ENCODE measurements at regions not wholly inside any gene's neighbourhood (a gene's known extent, or its start where the extent isn't known, plus 50 kb on each side); places are given as distances from the start of the nearest gene placed in this dataset.

DNA sequence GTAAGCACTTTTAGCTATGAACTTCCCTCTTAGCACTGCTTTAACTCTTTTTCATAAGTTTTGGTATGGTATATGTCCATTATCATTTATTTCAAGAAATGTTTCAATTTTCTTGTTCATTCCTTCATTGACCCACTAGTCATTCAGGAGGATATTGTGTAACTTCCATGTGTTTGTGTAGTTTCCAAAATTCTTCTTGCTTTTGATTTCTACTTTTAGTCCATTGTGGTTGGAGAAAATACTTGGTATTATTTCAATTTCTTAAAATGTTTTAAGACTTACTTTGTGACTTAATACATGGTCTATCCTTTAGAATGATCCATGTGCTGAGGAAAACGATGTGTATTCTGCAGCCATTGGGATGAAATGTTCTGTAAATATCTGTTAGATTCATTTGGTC, 176.5 kb downstream of the CENPW start:
- Histone ChIP-seq H2BK12ac (ENCODE audit: insufficient read length, low read depth, low read length) (no peak overlapping the region), H3K79me1 (ENCODE audit: insufficient read depth, low read depth, low read length, poor library complexity, severe bottlenecking) (no peaks in the 10 kb centered on the region), H4K5ac (ENCODE audit: insufficient read length, low read depth, low read length) (no peak overlapping the region), H3K27me3 (ENCODE audit: insufficient read depth, low read length) (no peaks in the 10 kb centered on the region), H3K23ac (ENCODE audit: insufficient read length, low read depth, low read length) (no peak overlapping the region), H4K8ac (replicated peaks; ENCODE audit: insufficient read length, low read depth, low read length) (no peak overlapping the region), H4K91ac (ENCODE audit: insufficient read length, low read depth, low read length) (no peak overlapping the region), H3K4me1 (ENCODE audit: insufficient read depth, low read length) (no peaks in the 10 kb centered on the region), H2BK5ac (ENCODE audit: insufficient read length, low read length) (no peak overlapping the region), H2BK120ac (ENCODE audit: low read depth, low read length, poor library complexity, severe bottlenecking) (no peak overlapping the region), H3K23me2 (ENCODE audit: insufficient read length, low read depth, low read length, poor library complexity, severe bottlenecking) (no peaks in the 10 kb centered on the region), H2BK20ac (ENCODE audit: low read depth, low read length, poor library complexity, severe bottlenecking) (no peak overlapping the region), H3K56ac (ENCODE audit: insufficient read length, low read depth, low read length) (no peak overlapping the region), H3K79me2 (ENCODE audit: insufficient read depth, low read length) (no peaks in the 10 kb centered on the region), H2BK15ac (ENCODE audit: low read depth, low read length) (no peak overlapping the region), H2AK5ac (ENCODE audit: insufficient read length, low read length) (no peak overlapping the region), H3K9ac (ENCODE audit: extremely low read depth, insufficient read length, low read length) (no peak overlapping the region), H3K18ac (ENCODE audit: insufficient read length, low read depth, low read length) (no peak overlapping the region), H2AFZ (ENCODE audit: low read length) (no peak overlapping the region), H3K27ac (ENCODE audit: insufficient read length, low read depth, low read length) (no peak overlapping the region), H4K20me1 (ENCODE audit: control insufficient read depth, insufficient read depth, insufficient read length) (no peaks in the 10 kb centered on the region), H3T11ph (ENCODE audit: low read length) (no peak overlapping the region), H3K9me3 (ENCODE audit: control insufficient read depth, low read depth, low read length) (no peaks in the 10 kb centered on the region), H3K4ac (ENCODE audit: low read depth, low read length) (no peak overlapping the region), H3K4me2 (ENCODE audit: insufficient read depth, insufficient read length, low read length) (no peak overlapping the region), H3K14ac (ENCODE audit: insufficient read depth, low read length) (no peak overlapping the region)
- H3K27ac Mint-ChIP-seq = no peak overlapping the region
- no peaks in the 10 kb centered on the region for H3K36me3 Mint-ChIP-seq (ENCODE audit: insufficient read depth in 1 of 3, low read depth in 3 of 3)
- TF ChIP-seq CTCF (conservative IDR thresholded peaks at IDR 0.05) = no peak
- no peaks in the 10 kb centered on the region; a peak in 1 of 5 replicates for H3K9me3 Mint-ChIP-seq
- H3K27me3 Mint-ChIP-seq (ENCODE audit: low read depth) = no peaks in the 10 kb centered on the region
- DNase-seq = no peak
- no peaks in the 10 kb centered on the region for H3K4me1 Mint-ChIP-seq
- no peak overlapping the region for H3K4me3 Mint-ChIP-seq
- WGBS (ENCODE audit: extremely low coverage, insufficient read length, low lambda C conversion rate) = no CpG with 5 or more reads among the region's 1 CpG

All from H9 (cell line).